NCI-H226 (cell line): ENCODE measurements at regions not wholly inside any gene's neighbourhood (a gene's known extent, or its start where the extent isn't known, plus 50 kb on each side); places are given as distances from the start of the nearest gene placed in this dataset.

Experiments used
- DNase-seq: peaks from one replicate; pipeline ENCODE4 v3.0.0-alpha.2; 2015

DNA sequence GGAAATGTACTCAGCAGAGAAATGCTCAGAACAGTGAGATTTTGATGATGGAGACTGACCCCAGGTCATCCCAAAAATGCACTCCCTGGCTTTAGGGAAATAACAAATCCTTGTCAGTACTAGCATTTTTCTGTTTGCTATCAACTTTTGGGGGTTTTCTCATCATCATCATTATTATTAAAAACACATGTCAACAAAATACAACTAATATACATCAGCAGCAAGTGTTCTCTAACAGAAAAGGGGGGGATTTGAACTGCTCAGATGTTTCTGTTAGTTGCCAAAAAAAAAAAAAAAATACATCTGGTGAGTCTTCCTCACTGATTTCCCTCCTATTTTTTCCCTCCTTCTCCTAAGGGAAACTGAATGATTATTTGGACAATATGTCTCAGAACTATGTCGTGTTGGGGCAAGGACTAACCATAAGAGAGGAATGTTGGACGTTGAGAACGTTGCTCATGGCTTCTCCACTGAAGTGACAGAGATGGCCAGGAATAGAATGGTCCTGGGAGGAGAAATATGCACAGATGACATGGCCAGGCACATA is 230.0 kb upstream of the MCTP2 start:
- no peak for DNase-seq

- DNase-seq, result no peak
Measured at GRCh38 chr15:94000606-94001005, 230.8 kb upstream of the MCTP2 start.

GRCh38 chr15:93997071-93997658 is 234.2 kb upstream of the MCTP2 start:
- DNase-seq, result no peak

GRCh38 chr15:93989440-93989998 is 241.8 kb upstream of the MCTP2 start:
- no peak for DNase-seq

GRCh38 chr15:93987068-93987467 is 244.3 kb upstream of the MCTP2 start:
- no peak for DNase-seq

- DNase-seq, result no peak
Measured at GRCh38 chr15:93986400-93986984, 244.9 kb upstream of the MCTP2 start.

GRCh38 chr15:93985925-93986324 is 245.4 kb upstream of the MCTP2 start:
- no peak for DNase-seq

- no peak for DNase-seq
Measured at GRCh38 chr15:93985176-93985575, 246.2 kb upstream of the MCTP2 start.

GRCh38 chr15:93983526-93983925 is 247.8 kb upstream of the MCTP2 start:
- DNase-seq, result no peak

- no peak for DNase-seq
Measured at GRCh38 chr15:93982226-93982727, 249.1 kb upstream of the MCTP2 start.

GRCh38 chr15:93981706-93982105 is 249.7 kb upstream of the MCTP2 start:
- no peak for DNase-seq

- DNase-seq, result no peak
Measured at GRCh38 chr15:93980261-93980911, 251.0 kb upstream of the MCTP2 start.

DNA sequence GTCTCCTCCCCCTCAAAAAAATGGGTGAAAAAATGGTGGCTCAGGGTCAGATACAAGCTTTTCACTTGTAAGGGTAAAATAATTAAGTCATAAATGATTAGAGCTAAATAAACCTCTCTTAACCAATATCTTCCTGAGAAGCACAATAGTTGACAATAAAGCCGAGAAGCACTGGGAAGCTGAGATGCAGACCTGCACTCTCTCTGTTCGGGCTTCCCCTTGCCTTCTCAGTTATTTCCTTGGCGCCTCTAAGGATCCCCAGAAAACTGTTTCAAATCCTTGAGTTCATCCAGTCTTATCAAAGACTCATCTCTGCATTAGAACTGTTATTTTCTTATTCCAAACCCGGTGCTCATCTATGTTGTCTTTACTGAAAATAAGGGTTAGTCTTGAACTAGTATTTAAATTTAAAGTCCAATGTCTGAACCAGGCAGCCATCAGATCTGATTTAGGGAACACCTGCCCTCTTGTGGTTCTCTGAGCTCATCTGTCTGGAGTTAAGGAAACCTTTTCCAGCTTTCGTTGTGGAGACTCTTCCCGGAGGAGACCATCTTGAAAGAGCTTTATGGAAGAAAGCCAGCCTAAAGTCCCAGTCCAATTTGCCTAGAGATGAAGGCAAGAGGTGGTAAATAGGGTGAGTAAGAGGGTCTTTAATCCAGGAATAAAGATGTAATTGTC is 256.4 kb upstream of the MCTP2 start:
- DNase-seq, result no peak

GRCh38 chr15:93973287-93973686 is 258.1 kb upstream of the MCTP2 start:
- no peak for DNase-seq

DNA sequence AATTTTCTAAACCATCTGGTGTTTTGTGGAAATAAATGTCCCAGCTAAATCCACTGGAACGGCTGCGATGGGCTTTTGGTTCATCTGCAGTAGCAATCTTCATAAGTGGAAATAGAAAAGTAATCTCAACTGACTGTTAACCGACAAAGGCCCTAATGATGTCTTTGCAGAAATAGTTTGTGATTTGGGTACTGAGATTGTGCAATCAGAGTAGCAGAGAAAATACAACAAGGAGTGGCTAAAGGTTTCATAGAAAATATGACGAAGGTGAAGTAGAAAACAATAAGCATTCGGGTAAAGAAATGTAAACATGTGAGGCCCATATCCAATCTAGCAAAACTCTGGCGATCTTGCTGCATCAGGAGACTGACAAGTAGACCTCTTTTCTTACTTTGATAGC is 262.6 kb upstream of the MCTP2 start:
- no peak for DNase-seq

DNA sequence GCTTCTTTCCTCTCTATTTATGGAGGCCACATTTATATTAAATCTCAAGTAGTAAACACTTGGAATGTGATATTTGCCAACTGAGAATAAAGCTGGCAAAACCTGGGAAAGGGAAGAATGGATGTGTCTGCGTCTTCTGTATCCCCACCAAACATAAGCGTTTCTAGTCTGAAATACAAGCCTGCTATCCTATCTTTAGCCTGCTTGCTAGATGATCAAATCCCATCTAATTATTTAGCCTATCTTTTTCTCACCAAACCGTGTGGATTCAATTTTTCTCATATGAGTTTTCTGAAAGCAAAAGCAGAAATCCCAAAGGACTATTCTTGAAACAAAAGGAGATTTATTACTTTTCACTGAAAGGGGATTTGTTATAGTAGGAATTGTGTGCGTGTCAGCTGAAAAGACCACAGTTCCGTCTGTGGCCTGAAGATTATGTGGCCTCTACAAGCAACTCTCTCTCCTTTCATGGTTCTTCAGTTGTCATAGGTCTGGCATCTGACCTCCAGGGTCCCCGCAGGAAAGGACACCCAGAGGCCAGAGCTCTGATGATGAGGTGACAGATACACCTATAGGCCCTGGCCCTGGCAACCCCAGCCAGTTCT is 266.0 kb upstream of the MCTP2 start:
- no peak for DNase-seq

DNA sequence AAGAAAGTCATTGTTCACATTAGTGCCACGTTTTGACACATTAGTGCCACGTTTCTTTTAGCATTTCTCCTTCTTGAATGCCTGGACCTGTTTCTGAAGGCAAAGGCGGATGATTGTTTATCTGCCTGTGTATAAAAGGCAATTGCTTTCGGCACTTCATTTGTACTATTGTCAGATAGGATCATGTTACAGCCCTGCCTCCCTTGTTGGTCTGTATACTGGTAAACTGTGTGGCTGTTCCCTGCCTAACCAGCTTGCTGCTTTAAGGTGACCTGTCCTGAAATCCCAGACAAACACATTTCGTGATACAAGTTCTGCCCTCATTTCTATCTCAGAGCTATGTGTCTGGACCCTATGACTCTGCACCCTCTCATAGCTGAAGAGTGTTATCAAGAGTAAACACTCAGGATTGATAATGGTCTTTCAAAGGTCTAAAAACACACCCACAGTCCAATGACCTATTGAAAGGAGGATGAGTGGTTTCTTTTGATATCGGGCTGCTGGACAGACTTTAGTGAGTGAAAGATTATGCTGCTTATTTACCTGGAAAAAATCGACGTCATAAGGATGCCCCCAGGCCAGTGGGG is 276.3 kb upstream of the MCTP2 start:
- no peak for DNase-seq

GRCh38 chr15:93948726-93949125 is 282.6 kb upstream of the MCTP2 start:
- no peak for DNase-seq

GRCh38 chr15:93943586-93943985 is 287.8 kb upstream of the MCTP2 start:
- no peak for DNase-seq

DNA sequence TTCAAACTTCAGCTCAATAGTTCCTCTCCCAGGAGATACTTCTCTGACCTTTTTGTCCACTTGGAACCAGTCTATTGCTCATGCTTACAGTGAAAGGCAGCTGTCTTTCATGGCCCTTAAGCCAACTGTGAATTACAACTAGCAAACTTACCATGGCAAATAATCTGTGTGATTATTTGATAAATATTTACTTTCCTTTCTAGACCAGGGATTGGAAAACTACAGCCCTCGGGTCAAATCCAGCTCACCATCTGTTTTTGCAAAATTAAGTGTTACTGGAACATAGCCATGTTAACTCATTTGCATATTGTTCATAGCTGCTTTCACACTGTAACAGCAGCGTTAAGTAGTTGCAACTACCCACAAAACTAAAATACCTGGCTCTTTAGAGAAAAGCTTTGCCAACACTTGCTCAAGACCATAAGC is 289.1 kb upstream of the MCTP2 start:
- no peak for DNase-seq

DNA sequence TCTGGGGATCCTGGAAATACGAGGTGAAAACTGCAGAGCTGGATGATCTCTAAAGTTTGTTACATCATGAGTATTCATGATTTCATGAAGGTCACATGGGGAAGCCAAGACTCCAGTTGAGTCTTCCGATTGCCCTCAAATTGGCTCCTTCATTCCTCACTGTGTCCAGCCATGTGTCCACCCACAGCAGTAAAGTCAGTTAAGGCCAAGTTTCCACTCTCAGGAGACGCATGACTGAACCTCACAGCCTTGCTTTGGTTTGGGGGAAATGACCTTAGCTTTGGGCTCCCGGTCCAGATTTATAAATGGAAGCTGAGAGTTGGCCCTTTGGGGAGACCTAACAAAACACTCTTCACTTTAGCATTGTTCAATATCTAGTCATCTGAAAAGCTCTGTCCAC is 289.7 kb upstream of the MCTP2 start:
- DNase-seq, result no peak

GRCh38 chr15:93940226-93940625 is 291.1 kb upstream of the MCTP2 start:
- no peak for DNase-seq
